Panc1 (cell line): ENCODE measurements at regions not wholly inside any gene's neighbourhood (a gene's known extent, or its start where the extent isn't known, plus 50 kb on each side); places are given as distances from the start of the nearest gene placed in this dataset.

Experiments
- ATAC-seq: fragments of 200-7000 bp; cut with Tn5 transposase; 2 replicates; pipeline ENCODE4 v1.9.1; 2020; ENCODE audit warnings: mild to moderate bottlenecking, moderate library complexity
- BruUV-seq: library from RNA; stranded (reverse); fragments of 400-500 nt; replicated peaks from 2 replicates; lab custom pipeline; 2021; lab: Mats Ljungman, UMichigan
- CTCF ChIA-PET: fragments of 300-600 bp; sonication (Branson Sonifier 250); formaldehyde crosslinking; loops from one replicate; lab custom pipeline; 2022; ENCODE audit warnings: antibody characterized with exemption; lab: Charles Lee
- POLR2A ChIA-PET: fragments of 300-600 bp; sonication (Branson Sonifier 250); formaldehyde crosslinking; loops from one replicate; lab custom pipeline; 2022; ENCODE audit warnings: antibody characterized with exemption; lab: Charles Lee
- DNase-seq: peaks from one replicate; pipeline ENCODE4 v3.0.0-alpha.2; 2010; ENCODE audit warnings: low read depth, low spot score
- H3K27ac ChIP-seq: 2 replicates; pipeline ENCODE4 v1.5.1; 2011; ENCODE audit warnings: mild to moderate bottlenecking, low read length, inconsistent platforms
- H3K27me3 ChIP-seq: fragments of 200-500 bp; sonication (Bioruptor generic); 2 replicates; pipeline ENCODE4 v1.6.0; 2014; ENCODE audit warnings: low read length, inconsistent platforms; ENCODE audit not compliant: control insufficient read depth, insufficient read depth
- H3K36me3 ChIP-seq: fragments of 200-500 bp; sonication (Bioruptor generic); 2 replicates; pipeline ENCODE4 v1.5.1; 2014; ENCODE audit warnings: inconsistent platforms, mild to moderate bottlenecking, low read length, moderate library complexity; ENCODE audit not compliant: control insufficient read depth, insufficient read depth
- H3K4me1 ChIP-seq: 2 replicates; pipeline ENCODE4 v1.5.1; 2011; ENCODE audit warnings: inconsistent platforms, mild to moderate bottlenecking, low read length, moderate library complexity; ENCODE audit not compliant: control insufficient read depth, insufficient read depth
- H3K4me3 ChIP-seq, 2 experiments: 2 replicates each; pipeline ENCODE4 v1.5.1; 2011 to 2012; ENCODE audit warnings: low read depth in 2 of 2, low read length in 2 of 2, mild to moderate bottlenecking in 2 of 2, inconsistent platforms in 1 of 2, moderate library complexity in 1 of 2
- H3K9me3 ChIP-seq: fragments of 200-500 bp; sonication (Bioruptor generic); 2 replicates; pipeline ENCODE4 v1.5.1; 2014; ENCODE audit warnings: low read depth, mild to moderate bottlenecking, inconsistent platforms, low read length, moderate library complexity; ENCODE audit not compliant: control insufficient read depth, insufficient read depth
- CTCF ChIP-seq: fragments of 450-650 bp; IDR thresholded peaks from 2 replicates; pipeline ENCODE4 v1.5.1; 2017; ENCODE audit warnings: mild to moderate bottlenecking
- POLR2AphosphoS5 ChIP-seq: IDR thresholded peaks from 2 replicates; pipeline ENCODE4 v1.6.1; 2012; ENCODE audit warnings: mild to moderate bottlenecking, low read depth, low read length, moderate library complexity
- REST ChIP-seq, 2 experiments: IDR thresholded peaks; 2 replicates each; pipeline ENCODE4 v1.6.1; 2011 to 2012; ENCODE audit warnings: low read depth in 2 of 2, control low read depth in 1 of 2, low read length in 1 of 2, mild to moderate bottlenecking in 1 of 2, moderate library complexity in 1 of 2; ENCODE audit not compliant: insufficient read depth in 1 of 2
- SIN3A ChIP-seq: IDR thresholded peaks from 2 replicates; pipeline ENCODE4 v1.6.1; 2012; ENCODE audit warnings: low read depth, mild to moderate bottlenecking, low read length, moderate library complexity, borderline replicate concordance; ENCODE audit not compliant: insufficient read depth
- TCF7L2 ChIP-seq: IDR thresholded peaks from 2 replicates; pipeline ENCODE4 v1.6.1; 2011; ENCODE audit warnings: mild to moderate bottlenecking, low read depth, low read length, inconsistent platforms
- in situ Hi-C: cut with HindIII; loops from 2 replicates; pipeline ENCODE4 v1.10.0; 2016; ENCODE audit warnings: low sequenced_read_pairs, low pct_unique_long_range_greater_than_20kb
- intact Hi-C: fragments of 100-400 bp; cut with micrococcal nuclease; formaldehyde crosslinking; loops from one replicate; pipeline ENCODE4 v1.10.0; 2022; ENCODE audit not compliant: unreplicated experiment

GRCh38 chr12:84174115-84174514, 738.5 kb downstream of the SLC6A15 start:
- CTCF ChIA-PET, result no interaction called here
- Histone ChIP-seq H3K9me3 (no peaks in the 10 kb centered on the region), H3K4me3 (no peak overlapping the region), H3K27me3 (no peaks in the 10 kb centered on the region), H3K36me3 (no peaks in the 10 kb centered on the region), H3K27ac (no peak overlapping the region), H3K4me1 (no peaks in the 10 kb centered on the region)
- TF ChIP-seq TCF7L2, result no peak
- no peak for TF ChIP-seq REST (IDR thresholded peaks at IDR 0.05; ENCODE audit: insufficient read depth in 1 of 2, low read depth in 2 of 2, low read length in 1 of 2)
- no peak for TF ChIP-seq POLR2AphosphoS5
- no peak for TF ChIP-seq CTCF
- no peak for TF ChIP-seq SIN3A
- intact Hi-C loops, result no loop called here
- DNase-seq (no peak), ATAC-seq (no peak)
- in situ Hi-C loops, result no loop called here
- no TSS peak for BruUV-seq
- POLR2A ChIA-PET, result no interaction called here

GRCh38 chr12:84172823-84173424, 739.7 kb downstream of the SLC6A15 start:
- intact Hi-C loops (no loop called here), in situ Hi-C loops (no loop called here)
- Histone ChIP-seq H3K27ac (no peak overlapping the region), H3K4me3 (no peak overlapping the region), H3K9me3 (no peaks in the 10 kb centered on the region), H3K27me3 (no peaks in the 10 kb centered on the region), H3K36me3 (no peaks in the 10 kb centered on the region), H3K4me1 (no peaks in the 10 kb centered on the region)
- CTCF ChIA-PET, result no interaction called here
- POLR2A ChIA-PET, result no interaction called here
- TF ChIP-seq CTCF (no peak), TCF7L2 (no peak), REST (IDR thresholded peaks at IDR 0.05; ENCODE audit: insufficient read depth in 1 of 2, low read depth in 2 of 2, low read length in 1 of 2) (no peak), POLR2AphosphoS5 (no peak), SIN3A (no peak)
- no peak for ATAC-seq
- no peak for DNase-seq
- BruUV-seq, result no TSS peak
